Activated CD8-positive, alpha-beta memory T cell treated with anti-CD3 and anti-CD28 coated beads for 1 hour (primary cell): ENCODE measurements at regions not wholly inside any gene's neighbourhood (a gene's known extent, or its start where the extent isn't known, plus 50 kb on each side); places are given as distances from the start of the nearest gene placed in this dataset.
"Not testable (repeated sequence)": the region's sequence is repeated elsewhere in the genome, so short reads cannot be mapped to it uniquely, and the experiment has no call there.

Source experiments
- DNase-seq, 2 donors: peaks; one replicate each; pipeline ENCODE4 v3.0.0-alpha.2; 2020; ENCODE audit warnings: low read depth in 1 of 2; ENCODE audit errors: extremely low read depth in 1 of 2

GRCh38 chr3:198147213-198147612, 187.2 kb downstream of the LMLN start:
- DNase-seq: not testable (repeated sequence)

DNA sequence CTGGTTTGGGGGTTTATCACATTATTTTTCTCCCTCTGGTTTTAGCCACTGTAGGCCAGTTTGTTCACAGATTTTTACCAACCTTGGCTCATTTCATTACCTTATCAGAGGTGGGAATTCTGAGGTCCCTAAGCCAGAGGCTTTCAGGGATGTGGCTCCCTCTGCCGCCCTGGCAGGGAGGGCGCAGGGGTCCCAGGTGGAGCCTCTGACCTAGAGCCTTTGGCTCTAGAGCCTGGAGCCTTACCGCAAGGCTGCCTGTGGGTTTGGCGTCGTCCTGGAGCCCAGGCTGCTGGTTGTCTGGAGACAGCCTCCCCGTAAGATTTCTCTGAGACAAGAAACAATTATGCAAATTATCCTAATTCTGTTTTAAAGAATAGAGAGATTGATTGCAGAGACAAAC, 188.0 kb downstream of the LMLN start:
- DNase-seq: not testable (repeated sequence)

DNA sequence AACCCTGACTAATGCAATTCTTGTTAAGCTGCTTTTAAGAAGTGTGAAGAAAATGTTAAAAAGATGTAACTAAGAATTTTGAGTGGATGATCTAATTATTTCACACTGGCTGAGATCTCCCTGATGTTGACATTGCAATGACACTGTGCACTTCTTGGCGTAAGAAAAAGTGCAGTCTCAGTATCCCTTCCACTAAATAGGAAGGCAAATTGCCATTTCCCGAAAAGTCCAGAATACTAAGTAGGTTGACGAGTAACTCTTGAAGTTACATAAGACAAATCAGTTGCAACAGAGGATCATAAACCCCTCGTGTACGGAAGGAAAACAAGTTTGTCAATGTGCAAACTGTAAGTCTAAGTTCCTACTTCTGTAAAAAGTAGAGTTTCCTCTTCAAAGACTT, 189.9 kb downstream of the LMLN start:
- not testable (repeated sequence) for DNase-seq

DNA sequence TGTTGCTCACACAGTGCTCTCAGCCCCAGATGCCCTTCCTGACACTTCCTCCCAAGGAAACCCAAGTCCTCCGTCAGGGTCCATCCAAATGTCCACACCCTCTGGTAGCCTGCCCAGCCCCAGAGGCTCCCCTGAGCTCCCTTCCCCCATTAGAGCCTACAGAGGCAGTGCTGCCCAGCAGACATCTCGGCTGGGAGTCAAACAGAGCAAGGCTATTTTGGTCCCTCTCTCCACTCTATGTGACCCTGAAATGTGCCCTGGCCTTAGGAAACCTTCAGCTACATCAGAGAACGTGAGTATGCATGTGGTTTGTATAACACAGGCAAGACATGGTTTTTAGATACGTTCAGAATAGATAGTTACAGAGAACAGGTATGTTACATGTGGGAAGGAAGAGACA, 191.8 kb downstream of the LMLN start:
- not testable (repeated sequence) for DNase-seq

GRCh38 chr3:198155771-198156170, 195.8 kb downstream of the LMLN start:
- not testable (repeated sequence) for DNase-seq

DNA sequence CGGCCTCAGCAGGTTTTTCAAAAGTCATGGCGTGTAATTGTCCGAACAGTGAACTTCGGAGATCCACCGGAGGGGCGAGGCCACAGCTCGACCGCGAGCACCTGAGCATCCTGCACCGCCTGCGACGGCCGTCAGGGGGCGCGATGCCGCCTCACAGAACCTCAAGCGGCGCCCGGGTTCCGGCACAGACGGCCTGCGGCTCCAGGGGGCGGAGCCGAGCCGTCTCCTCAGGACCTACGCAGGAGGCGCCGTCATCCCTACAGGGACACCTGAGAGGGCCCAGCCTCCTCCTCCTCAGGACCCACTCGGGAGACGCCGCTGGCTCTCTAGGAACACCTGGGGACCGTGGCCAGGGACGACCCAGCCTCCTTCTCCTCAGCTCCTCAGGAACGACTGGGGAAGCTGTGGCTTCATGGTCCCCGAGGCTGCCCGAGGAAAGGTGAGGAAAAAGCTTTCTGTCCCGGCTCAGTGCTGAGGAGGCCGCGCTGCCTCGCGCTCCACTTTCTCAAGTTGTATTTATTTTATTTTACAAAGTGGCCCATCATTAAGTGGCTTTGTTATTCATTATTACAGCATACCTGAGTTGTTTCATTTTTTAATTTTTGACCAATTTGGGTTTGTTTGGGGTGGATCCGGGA, 197.3 kb downstream of the LMLN start:
- not testable (repeated sequence) for DNase-seq

DNA sequence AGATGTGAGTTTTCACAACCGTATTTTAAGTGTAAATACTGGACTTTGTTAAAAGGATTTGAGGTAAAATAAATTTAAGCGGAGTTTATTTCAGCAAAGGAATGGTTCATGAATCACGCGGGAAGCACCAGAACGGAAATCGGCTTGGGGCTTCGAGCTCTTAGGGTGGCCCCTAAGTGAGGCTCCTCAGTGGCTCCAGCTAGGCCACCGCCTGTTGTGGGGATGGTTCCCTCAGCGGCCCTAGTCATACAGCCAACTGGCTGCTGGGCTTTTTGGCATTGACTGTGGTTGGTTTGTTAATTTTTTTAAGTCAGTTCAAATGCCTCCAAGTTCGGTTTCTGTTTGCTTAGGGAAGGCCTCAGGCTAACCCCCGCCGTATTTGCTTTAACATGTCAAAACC, 198.0 kb downstream of the LMLN start:
- DNase-seq: not testable (repeated sequence)

GRCh38 chr3:198167339-198168039, 207.5 kb downstream of the LMLN start:
- peak; percentile 19 to 43 for DNase-seq

DNA sequence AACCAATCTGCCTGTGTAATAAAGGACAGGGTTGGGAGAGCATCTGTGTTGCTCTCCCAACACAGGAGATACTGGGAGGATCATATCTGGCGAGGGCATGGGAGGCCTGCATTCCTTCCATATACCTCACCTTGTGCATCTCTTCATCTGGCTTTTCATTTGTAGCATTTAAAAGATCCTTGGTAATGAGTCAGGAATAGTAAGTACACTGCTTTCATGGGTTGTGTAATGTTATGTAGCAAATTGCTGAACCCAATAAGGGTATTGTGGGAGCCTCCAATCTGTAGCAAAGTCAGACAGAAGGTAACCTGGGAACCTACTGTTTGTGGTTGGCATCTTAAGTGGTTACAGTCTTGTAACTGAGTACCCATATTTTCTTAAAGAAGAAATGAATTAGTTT, 210.8 kb downstream of the LMLN start:
- DNase-seq: not testable (repeated sequence)

DNA sequence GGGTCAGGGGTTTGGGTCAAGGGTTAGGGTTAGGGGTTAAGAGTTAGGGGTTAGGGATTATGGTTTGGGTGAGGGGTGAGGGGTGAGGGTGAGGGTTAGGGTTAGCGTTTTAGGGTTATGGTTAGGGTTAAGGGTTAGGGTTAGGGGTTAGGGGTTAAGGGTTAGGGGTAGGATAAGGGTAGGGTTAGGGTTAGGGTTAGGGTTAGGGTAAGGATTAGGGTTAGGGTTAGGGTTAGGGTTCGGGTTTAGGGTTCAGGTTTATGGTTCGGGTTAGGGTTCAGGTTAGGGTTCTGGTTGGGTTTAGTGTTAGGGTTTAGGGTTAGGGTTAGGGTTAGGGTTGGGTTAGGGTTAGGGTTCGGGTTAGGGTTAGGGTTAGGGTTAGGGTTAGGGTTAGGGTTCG, 213.1 kb downstream of the LMLN start:
- DNase-seq: not testable (repeated sequence)

GRCh38 chr3:198173929-198174574, 214.0 kb downstream of the LMLN start:
- DNase-seq: not testable (repeated sequence)
